ENCODE measurements at regions not wholly inside any gene's neighbourhood (a gene's known extent, or its start where the extent isn't known, plus 50 kb on each side); places are given as distances from the start of the nearest gene placed in this dataset.

DNA sequence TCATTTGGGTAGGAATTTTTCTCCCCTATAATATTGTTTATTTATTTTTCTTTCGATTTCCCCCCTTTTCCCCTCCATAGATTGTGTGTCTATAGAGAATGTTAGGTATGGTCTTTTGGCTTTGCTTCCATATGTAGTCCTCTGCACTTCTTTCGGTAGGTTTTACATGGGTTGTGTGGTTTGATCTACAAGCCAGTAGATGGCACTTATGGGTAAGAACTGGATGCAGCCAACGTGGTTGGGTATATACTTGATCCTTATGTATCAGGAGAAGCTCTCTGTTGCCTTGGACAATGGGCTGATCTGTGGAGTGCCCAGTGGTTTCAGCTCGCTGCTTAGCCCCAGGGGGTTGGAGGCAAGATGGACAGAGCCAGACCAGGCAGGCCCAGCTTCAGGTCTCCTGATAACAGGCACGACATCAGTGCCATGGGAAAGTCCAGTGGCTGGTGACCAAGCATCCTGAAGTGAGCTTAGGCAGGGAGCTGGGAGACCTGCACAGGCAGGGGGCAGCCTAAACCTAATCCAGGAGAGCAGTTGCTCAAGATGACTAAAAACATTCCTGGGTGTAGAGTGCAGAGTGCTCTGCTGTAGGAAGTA lies 488.3 kb downstream of the CCDC85A start:
- Histone ChIP-seq H3K23ac (ENCODE audit: insufficient read length) (no peak overlapping the region), H4K5ac (ENCODE audit: insufficient read length, low read depth, low read length) (no peak overlapping the region), H3K36me3 (ENCODE audit: control insufficient read depth in 2 of 4, insufficient read depth in 4 of 4, low read length in 3 of 4) (no peaks in the 10 kb centered on the region), H2BK120ac (replicated peaks; ENCODE audit: low read depth, low read length) (no peak overlapping the region), H2BK5ac (ENCODE audit: low read depth, low read length) (no peak overlapping the region), H3K79me2 (ENCODE audit: control insufficient read depth in 1 of 2, insufficient read depth in 2 of 2, low read length in 2 of 2) (no peaks in the 10 kb centered on the region), H2AFZ (ENCODE audit: low read length) (no peak overlapping the region), H3K4me1 (replicated peaks in 1 of 4; ENCODE audit: control insufficient read depth in 3 of 4, insufficient read depth in 4 of 4, low read length in 3 of 4) (no peaks in the 10 kb centered on the region), H3K56ac (replicated peaks; ENCODE audit: insufficient read length, low read depth, low read length) (no peak overlapping the region), H3K4me2 (ENCODE audit: insufficient read depth in 1 of 2, low read depth in 2 of 2, low read length in 2 of 2) (no peak overlapping the region), H3K27ac (ENCODE audit: low read depth, low read length) (no peak overlapping the region), H3K27me3 (replicated peaks in 1 of 4; ENCODE audit: control insufficient read depth in 3 of 4, extremely low read depth in 1 of 4, insufficient read depth in 3 of 4, low read length in 3 of 4) (no peaks in the 10 kb centered on the region), H2AK5ac (ENCODE audit: low read depth, low read length) (no peak overlapping the region), H4K20me1 (replicated peaks in 1 of 2; ENCODE audit: control insufficient read depth in 1 of 2, insufficient read depth in 2 of 2, low read length in 2 of 2) (no peaks in the 10 kb centered on the region), H3K79me1 (ENCODE audit: low read depth, low read length) (no peaks in the 10 kb centered on the region), H2BK12ac (ENCODE audit: low read depth, low read length) (no peak overlapping the region), H3K14ac (ENCODE audit: insufficient read length) (no peak overlapping the region), H3K4ac (replicated peaks; ENCODE audit: insufficient read length, low read depth, low read length) (no peak overlapping the region), H3K9ac (replicated peaks in 1 of 4; ENCODE audit: extremely low read depth in 1 of 4, low read depth in 3 of 4, low read length in 3 of 4) (no peak overlapping the region), H2BK20ac (ENCODE audit: low read length) (no peak overlapping the region), H3K23me2 (ENCODE audit: low read depth, low read length) (no peaks in the 10 kb centered on the region), H3K18ac (ENCODE audit: extremely low read depth, low read length) (no peak overlapping the region), H4K91ac (replicated peaks; ENCODE audit: insufficient read length, low read length) (no peak overlapping the region), H2BK15ac (ENCODE audit: low read length) (no peak overlapping the region), H4K8ac (ENCODE audit: extremely low read depth, insufficient read depth, low read length) (no peak overlapping the region; the same call in 1 of the 2 replicates), H3K4me3 (ENCODE audit: extremely low read depth in 1 of 4, insufficient read depth in 2 of 4, low read depth in 3 of 4, low read length in 4 of 4) (no peak overlapping the region), H3K9me3 (ENCODE audit: insufficient read depth in 2 of 2, low read depth in 1 of 2, low read length in 1 of 2) (peaks cover 13 to 14% of the 10 kb centered on the region in 2 experiments)
- DNase-seq (ENCODE audit: low read depth in 1 of 2, low spot score in 2 of 2) (no peak), FAIRE-seq (no peak)
- ChIA-PET CTCF (ENCODE audit: partially characterized antibody) (interaction anchor here (0.6 to 1.7 kb wide), 4 partner anchors 10 to 74 kb away, joined by 3 to 4 read pairs (median 3); no protein-coding TSS in a partner anchor), POLR2A (ENCODE audit: partially characterized antibody) (interaction anchor here (0.6 kb wide), 1 partner anchor 511 kb away, joined by 3 read pairs; no protein-coding TSS in a partner anchor)
- WGBS, 2 experiments (ENCODE audit: extremely low coverage in 1 of 2, insufficient coverage in 1 of 2, insufficient read length in 1 of 2, insufficient replicate concordance in 2 of 2, low coverage in 1 of 2, low lambda C conversion rate in 2 of 2, missing lambda C conversion rate in 1 of 2), result 83% methylated on average over 5 of the region's 5 CpGs; no CpG with 5 or more reads in 1 of the 2 experiments
- TF ChIP-seq TCF12 (IDR thresholded peaks at IDR 0.05; ENCODE audit: low read depth, low read length) (no peak), EGR1 (IDR thresholded peaks at IDR 0.05; ENCODE audit: borderline replicate concordance, low read depth, low read length) (no peak), EZH2 (IDR thresholded peaks at IDR 0.05; ENCODE audit: low read depth, low read length, severe bottlenecking) (no peak), ZNF274 (IDR thresholded peaks at IDR 0.05; ENCODE audit: borderline replicate concordance, extremely low read depth, low read length) (no peak), RXRA (IDR thresholded peaks at IDR 0.05; ENCODE audit: insufficient read depth, low read depth, low read length) (no peak), KDM4A (IDR thresholded peaks at IDR 0.05; ENCODE audit: low read depth, low read length, severe bottlenecking) (no peak), HDAC2 (IDR thresholded peaks at IDR 0.05; ENCODE audit: borderline replicate concordance in 1 of 2, low read depth in 2 of 2, low read length in 2 of 2) (no peak), KDM1A (IDR thresholded peaks at IDR 0.05; ENCODE audit: borderline replicate concordance, low read length) (no peak), SP1 (IDR thresholded peaks at IDR 0.05; ENCODE audit: low read depth, low read length) (no peak), CREB1 (IDR thresholded peaks at IDR 0.05) (no peak), GABPA (IDR thresholded peaks at IDR 0.05; ENCODE audit: borderline replicate concordance, insufficient read depth, low read length) (no peak), TAF7 (optimal IDR thresholded peaks at IDR 0.05; ENCODE audit: borderline replicate concordance, low read depth, low read length) (no peak), RBBP5 (IDR thresholded peaks at IDR 0.05; ENCODE audit: borderline replicate concordance, low read depth, low read length) (no peak)

All from H1 (cell line).